ENCODE measurements at regions not wholly inside any gene's neighbourhood (a gene's known extent, or its start where the extent isn't known, plus 50 kb on each side); places are given as distances from the start of the nearest gene placed in this dataset.

DNA sequence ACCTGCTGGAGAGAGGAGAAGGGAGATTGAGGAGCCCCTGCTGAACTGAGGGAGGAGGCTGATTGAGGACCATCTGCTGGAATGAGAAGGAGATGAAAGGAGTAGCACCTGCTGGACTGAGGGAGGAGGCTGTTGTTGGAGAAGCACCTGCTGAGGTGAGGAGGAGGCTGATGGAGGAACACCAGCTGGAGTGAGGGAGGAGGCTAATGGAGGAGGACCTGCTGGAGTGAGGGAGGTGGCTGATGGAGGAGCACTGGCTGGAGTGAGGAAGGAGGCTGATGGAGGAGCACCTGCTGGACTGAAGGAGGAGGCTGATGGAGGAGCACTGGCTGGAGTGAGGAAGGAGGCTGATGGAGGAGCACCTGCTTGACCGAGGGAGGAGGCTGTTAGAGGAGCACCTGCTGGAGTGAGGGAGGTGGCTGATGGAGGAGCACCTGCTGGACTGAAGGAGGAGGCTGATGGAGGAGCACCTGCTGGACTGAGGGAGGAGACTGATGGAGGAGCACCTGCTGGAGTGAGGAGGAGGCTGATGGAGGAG, 409.2 kb upstream of the MYT1L start:
- TF ChIP-seq, protein P1, sequence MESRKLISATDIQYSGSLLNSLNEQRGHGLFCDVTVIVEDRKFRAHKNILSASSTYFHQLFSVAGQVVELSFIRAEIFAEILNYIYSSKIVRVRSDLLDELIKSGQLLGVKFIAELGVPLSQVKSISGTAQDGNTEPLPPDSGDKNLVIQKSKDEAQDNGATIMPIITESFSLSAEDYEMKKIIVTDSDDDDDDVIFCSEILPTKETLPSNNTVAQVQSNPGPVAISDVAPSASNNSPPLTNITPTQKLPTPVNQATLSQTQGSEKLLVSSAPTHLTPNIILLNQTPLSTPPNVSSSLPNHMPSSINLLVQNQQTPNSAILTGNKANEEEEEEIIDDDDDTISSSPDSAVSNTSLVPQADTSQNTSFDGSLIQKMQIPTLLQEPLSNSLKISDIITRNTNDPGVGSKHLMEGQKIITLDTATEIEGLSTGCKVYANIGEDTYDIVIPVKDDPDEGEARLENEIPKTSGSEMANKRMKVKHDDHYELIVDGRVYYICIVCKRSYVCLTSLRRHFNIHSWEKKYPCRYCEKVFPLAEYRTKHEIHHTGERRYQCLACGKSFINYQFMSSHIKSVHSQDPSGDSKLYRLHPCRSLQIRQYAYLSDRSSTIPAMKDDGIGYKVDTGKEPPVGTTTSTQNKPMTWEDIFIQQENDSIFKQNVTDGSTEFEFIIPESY (IDR thresholded peaks at IDR 0.05; ENCODE audit: borderline replicate concordance, low read depth) = no peak
- TF ChIP-seq, protein P2, sequence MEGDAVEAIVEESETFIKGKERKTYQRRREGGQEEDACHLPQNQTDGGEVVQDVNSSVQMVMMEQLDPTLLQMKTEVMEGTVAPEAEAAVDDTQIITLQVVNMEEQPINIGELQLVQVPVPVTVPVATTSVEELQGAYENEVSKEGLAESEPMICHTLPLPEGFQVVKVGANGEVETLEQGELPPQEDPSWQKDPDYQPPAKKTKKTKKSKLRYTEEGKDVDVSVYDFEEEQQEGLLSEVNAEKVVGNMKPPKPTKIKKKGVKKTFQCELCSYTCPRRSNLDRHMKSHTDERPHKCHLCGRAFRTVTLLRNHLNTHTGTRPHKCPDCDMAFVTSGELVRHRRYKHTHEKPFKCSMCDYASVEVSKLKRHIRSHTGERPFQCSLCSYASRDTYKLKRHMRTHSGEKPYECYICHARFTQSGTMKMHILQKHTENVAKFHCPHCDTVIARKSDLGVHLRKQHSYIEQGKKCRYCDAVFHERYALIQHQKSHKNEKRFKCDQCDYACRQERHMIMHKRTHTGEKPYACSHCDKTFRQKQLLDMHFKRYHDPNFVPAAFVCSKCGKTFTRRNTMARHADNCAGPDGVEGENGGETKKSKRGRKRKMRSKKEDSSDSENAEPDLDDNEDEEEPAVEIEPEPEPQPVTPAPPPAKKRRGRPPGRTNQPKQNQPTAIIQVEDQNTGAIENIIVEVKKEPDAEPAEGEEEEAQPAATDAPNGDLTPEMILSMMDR (IDR thresholded peaks at IDR 0.05) = no peak
- no peak for TF ChIP-seq RAD21 (IDR thresholded peaks at IDR 0.05; ENCODE audit: low read length)
- TF ChIP-seq, protein P3, sequence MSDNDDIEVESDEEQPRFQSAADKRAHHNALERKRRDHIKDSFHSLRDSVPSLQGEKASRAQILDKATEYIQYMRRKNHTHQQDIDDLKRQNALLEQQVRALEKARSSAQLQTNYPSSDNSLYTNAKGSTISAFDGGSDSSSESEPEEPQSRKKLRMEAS (IDR thresholded peaks at IDR 0.05; ENCODE audit: low read depth) = no peak
- no peak for TF ChIP-seq TAF1 (IDR thresholded peaks at IDR 0.05; ENCODE audit: borderline replicate concordance, low read depth, low read length)
- no peak for TF ChIP-seq RCOR1 (IDR thresholded peaks at IDR 0.05; ENCODE audit: low read length)
- TF ChIP-seq JUND (IDR thresholded peaks at IDR 0.05) = no peak
- TF ChIP-seq FOSL2 (IDR thresholded peaks at IDR 0.05; ENCODE audit: borderline replicate concordance, low read depth) = no peak
- TF ChIP-seq, protein P4, sequence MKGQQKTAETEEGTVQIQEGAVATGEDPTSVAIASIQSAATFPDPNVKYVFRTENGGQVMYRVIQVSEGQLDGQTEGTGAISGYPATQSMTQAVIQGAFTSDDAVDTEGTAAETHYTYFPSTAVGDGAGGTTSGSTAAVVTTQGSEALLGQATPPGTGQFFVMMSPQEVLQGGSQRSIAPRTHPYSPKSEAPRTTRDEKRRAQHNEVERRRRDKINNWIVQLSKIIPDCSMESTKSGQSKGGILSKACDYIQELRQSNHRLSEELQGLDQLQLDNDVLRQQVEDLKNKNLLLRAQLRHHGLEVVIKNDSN (IDR thresholded peaks at IDR 0.05; ENCODE audit: borderline replicate concordance, low read depth) = no peak
- no peak for TF ChIP-seq POLR2AphosphoS5 (IDR thresholded peaks at IDR 0.05; ENCODE audit: low read depth, low read length)
- no peak for TF ChIP-seq RFX5 (IDR thresholded peaks at IDR 0.05; ENCODE audit: low read length)
- TF ChIP-seq EZH2phosphoT487 (IDR thresholded peaks at IDR 0.05; ENCODE audit: borderline replicate concordance, low read depth) = no peak
